ENCODE measurements at regions not wholly inside any gene's neighbourhood (a gene's known extent, or its start where the extent isn't known, plus 50 kb on each side); places are given as distances from the start of the nearest gene placed in this dataset.
"Not testable (repeated sequence)": the region's sequence is repeated elsewhere in the genome, so short reads cannot be mapped to it uniquely, and the experiment has no call there.

- Histone ChIP-seq H3K27me3 (ENCODE audit: control insufficient read depth in 5 of 5, insufficient read depth in 4 of 5, low read length in 5 of 5) (no peaks in the 10 kb centered on the region), H3K9me3 (ENCODE audit: control insufficient read depth in 5 of 5, low read length in 5 of 5) (peaks cover 0 to 5% (median 0%) of the 10 kb centered on the region in 5 donors), H3K27ac (ENCODE audit: low read depth, low read length) (no peak overlapping the region), H3K36me3 (ENCODE audit: control insufficient read depth in 5 of 5, insufficient read depth in 5 of 5, low read length in 5 of 5) (no peaks in the 10 kb centered on the region), H3K9ac (ENCODE audit: low read length in 5 of 5) (no peak overlapping the region), H3K4me1 (ENCODE audit: control insufficient read depth in 5 of 5, insufficient read depth in 5 of 5, low read length in 5 of 5) (peaks cover 0 to 6% (median 4%) of the 10 kb centered on the region in 5 donors), H3K4me3 (ENCODE audit: low read depth in 1 of 5, low read length in 5 of 5) (no peak overlapping the region)
Measured at GRCh38 chr3:81823086-81823485, 61.6 kb upstream of the GBE1 start.

DNA sequence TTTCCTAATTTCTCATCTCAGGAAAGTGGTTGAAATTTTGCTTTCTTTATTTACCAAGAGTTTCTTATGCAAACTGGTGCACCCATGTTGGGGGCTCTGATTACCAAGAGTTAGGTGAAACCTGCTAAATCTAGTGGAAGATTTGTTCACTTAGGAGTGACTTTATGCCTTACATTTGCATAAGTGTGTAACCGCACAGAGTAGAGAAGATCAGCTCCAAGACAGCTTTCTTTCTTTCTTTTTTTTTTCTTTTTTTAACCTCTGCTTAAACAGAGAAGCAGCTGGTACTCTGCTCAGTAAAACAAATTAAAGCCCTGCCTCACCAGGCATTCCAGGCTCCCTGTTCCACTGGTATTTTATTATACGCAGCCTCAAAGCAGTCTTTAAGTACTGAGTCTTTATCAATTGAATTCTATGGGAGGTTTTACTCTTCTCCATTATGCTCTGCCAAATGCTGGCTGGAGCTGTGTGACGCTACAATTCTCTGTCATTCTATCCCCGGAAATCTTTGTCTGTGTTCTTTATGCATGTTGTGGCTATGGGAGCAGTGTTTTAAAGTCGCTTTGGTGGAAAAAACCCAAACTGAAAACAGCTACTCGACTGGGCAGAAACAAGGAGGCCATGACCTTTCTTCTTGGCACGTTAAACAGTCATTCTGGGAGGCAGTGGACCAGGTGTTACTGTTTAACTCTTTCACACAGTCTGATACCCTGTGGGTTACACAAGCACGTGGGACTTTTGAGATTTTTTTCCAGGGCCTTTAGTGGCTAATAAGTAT, 55.2 kb upstream of the GBE1 start:
- Histone ChIP-seq H3K9me3 (ENCODE audit: control insufficient read depth in 5 of 5, low read length in 5 of 5) (peaks cover 0 to 6% (median 0%) of the 10 kb centered on the region in 5 donors), H3K36me3 (ENCODE audit: control insufficient read depth in 5 of 5, insufficient read depth in 5 of 5, low read length in 5 of 5) (no peaks in the 10 kb centered on the region), H3K4me3 (ENCODE audit: low read depth in 1 of 5, low read length in 5 of 5) (no peak overlapping the region), H3K27ac (ENCODE audit: low read depth, low read length) (no peak overlapping the region), H3K27me3 (ENCODE audit: control insufficient read depth in 5 of 5, insufficient read depth in 4 of 5, low read length in 5 of 5) (no peaks in the 10 kb centered on the region), H3K4me1 (ENCODE audit: control insufficient read depth in 5 of 5, insufficient read depth in 5 of 5, low read length in 5 of 5) (peaks cover 0 to 7% (median 0%) of the 10 kb centered on the region in 5 donors), H3K9ac (ENCODE audit: low read length in 5 of 5) (no peak overlapping the region)

DNA sequence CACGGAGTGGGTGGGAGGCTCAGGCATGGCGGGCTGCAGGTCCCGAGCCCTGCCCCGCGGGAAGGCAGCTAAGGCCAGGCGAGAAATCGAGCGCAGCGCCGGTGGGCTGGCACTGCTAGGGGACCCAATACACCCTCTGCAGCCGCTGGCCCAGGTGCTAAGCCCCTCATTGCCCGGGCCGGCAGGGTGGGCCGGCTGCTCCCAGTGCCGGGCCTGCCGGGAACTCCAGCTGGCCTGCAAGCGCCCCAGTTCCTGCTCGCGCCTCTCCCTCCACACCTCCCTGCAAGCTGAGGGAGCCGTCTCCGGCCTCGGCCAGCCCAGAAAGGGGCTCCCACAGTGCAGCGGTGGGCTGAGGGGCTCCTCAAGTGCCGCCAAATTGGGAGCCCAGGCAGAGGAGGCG, 50.7 kb upstream of the GBE1 start:
- H3K9me3 ChIP-seq (ENCODE audit: control insufficient read depth in 5 of 5, low read length in 5 of 5); H3K9ac ChIP-seq (ENCODE audit: low read length in 5 of 5); H3K27me3 ChIP-seq (ENCODE audit: control insufficient read depth in 5 of 5, insufficient read depth in 4 of 5, low read length in 5 of 5); H3K36me3 ChIP-seq (ENCODE audit: control insufficient read depth in 5 of 5, insufficient read depth in 5 of 5, low read length in 5 of 5); H3K4me3 ChIP-seq (ENCODE audit: low read depth in 1 of 5, low read length in 5 of 5); H3K4me1 ChIP-seq (ENCODE audit: control insufficient read depth in 5 of 5, insufficient read depth in 5 of 5, low read length in 5 of 5); H3K27ac ChIP-seq (ENCODE audit: low read depth, low read length): not testable (repeated sequence)

Measured in subcutaneous abdominal adipose tissue (tissue), 5 donors.